HepG2 (cell line): ENCODE measurements at regions not wholly inside any gene's neighbourhood (a gene's known extent, or its start where the extent isn't known, plus 50 kb on each side); places are given as distances from the start of the nearest gene placed in this dataset.

ENCODE experiments used
- EHMT2 ChIP-seq: fragments of 200-600 bp; sonication (generic); IDR thresholded peaks from 2 replicates; pipeline ENCODE4 v1.7.0; 2017; ENCODE audit warnings: antibody characterized with exemption, low read depth, low read length, borderline replicate concordance
- HNRNPL ChIP-seq: fragments of 200-400 bp; formaldehyde crosslinking; IDR thresholded peaks from 2 replicates; pipeline ENCODE4 v1.6.1; 2017; ENCODE audit warnings: mild to moderate bottlenecking, low read depth, low read length
- NFRKB ChIP-seq: fragments of 450-650 bp; IDR thresholded peaks from 2 replicates; pipeline ENCODE4 v1.6.1; 2017
- TGIF2 ChIP-seq: IDR thresholded peaks from 2 replicates; pipeline ENCODE4 v1.6.1; 2016; ENCODE audit warnings: control low read depth, missing compliant biosample characterization
- ZFX ChIP-seq: sonication (generic); formaldehyde crosslinking; IDR thresholded peaks from 2 replicates; pipeline ENCODE4 v1.4.0; 2020; ENCODE audit warnings: mild to moderate bottlenecking, low read depth, missing genetic modification reagents, moderate library complexity
- ZNF124 ChIP-seq: sonication (generic); formaldehyde crosslinking; IDR thresholded peaks from 2 replicates; pipeline ENCODE4 v1.4.0; 2020; ENCODE audit warnings: missing genetic modification reagents
- ZNF317 ChIP-seq: sonication (generic); formaldehyde crosslinking; IDR thresholded peaks from 2 replicates; pipeline ENCODE4 v1.5.0; 2020; ENCODE audit warnings: mild to moderate bottlenecking, missing genetic modification reagents
- ZNF337 ChIP-seq: sonication (generic); formaldehyde crosslinking; IDR thresholded peaks from 2 replicates; pipeline ENCODE4 v1.5.1; 2020; ENCODE audit warnings: missing genetic modification reagents, low read depth, mild to moderate bottlenecking, borderline replicate concordance
- TF ChIP-seq, protein P1 (sequence below): sonication (generic); formaldehyde crosslinking; IDR thresholded peaks from 2 replicates; pipeline ENCODE4 v1.5.0; 2020; ENCODE audit warnings: missing genetic modification reagents, mild to moderate bottlenecking, borderline replicate concordance
- TF ChIP-seq, protein P2 (sequence below): IDR thresholded peaks from 2 replicates; pipeline ENCODE4 v1.6.1; 2018; ENCODE audit warnings: missing genetic modification reagents, mild to moderate bottlenecking, missing compliant biosample characterization
- TF ChIP-seq, protein P3 (sequence below): sonication (generic); formaldehyde crosslinking; IDR thresholded peaks from 2 replicates; pipeline ENCODE4 v1.4.0; 2020; ENCODE audit warnings: missing genetic modification reagents, mild to moderate bottlenecking, borderline replicate concordance
- TF ChIP-seq, protein P4 (sequence below): sonication (generic); formaldehyde crosslinking; conservative IDR thresholded peaks from 2 replicates; pipeline ENCODE4 v1.4.0; 2020; ENCODE audit warnings: missing genetic modification reagents

DNA sequence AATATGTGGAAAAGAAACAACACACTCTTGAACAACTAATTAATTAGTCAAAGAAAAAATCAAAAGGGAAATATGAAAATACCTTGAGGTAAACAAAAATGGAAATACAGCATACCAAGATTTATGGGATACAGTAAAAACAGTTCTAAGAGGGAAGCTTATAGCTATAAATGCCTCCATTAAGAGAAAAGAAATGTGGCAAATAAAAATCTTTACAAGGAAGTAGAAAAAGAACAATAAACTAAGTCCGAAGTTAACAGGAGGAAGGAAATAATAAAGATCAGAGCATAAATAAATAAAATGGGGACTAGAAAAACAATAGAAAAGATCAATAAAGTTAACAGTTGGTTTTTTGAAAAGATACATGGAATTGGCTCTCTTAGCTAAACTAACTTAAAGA is 267.8 kb upstream of the NRP1 start (continued):
- TF ChIP-seq, protein P1, sequence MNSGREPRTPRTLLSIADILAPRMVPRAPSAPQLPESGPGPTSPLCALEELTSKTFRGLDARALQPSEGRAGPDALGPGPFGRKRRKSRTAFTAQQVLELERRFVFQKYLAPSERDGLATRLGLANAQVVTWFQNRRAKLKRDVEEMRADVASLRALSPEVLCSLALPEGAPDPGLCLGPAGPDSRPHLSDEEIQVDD: no peak
- TF ChIP-seq, protein P2, sequence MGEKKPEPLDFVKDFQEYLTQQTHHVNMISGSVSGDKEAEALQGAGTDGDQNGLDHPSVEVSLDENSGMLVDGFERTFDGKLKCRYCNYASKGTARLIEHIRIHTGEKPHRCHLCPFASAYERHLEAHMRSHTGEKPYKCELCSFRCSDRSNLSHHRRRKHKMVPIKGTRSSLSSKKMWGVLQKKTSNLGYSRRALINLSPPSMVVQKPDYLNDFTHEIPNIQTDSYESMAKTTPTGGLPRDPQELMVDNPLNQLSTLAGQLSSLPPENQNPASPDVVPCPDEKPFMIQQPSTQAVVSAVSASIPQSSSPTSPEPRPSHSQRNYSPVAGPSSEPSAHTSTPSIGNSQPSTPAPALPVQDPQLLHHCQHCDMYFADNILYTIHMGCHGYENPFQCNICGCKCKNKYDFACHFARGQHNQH: no peak
- TF ChIP-seq ZNF317 (CRISPR knock-in tag) (no peak), HNRNPL (no peak), TGIF2 (CRISPR knock-in tag) (no peak), ZFX (CRISPR knock-in tag) (no peak), EHMT2 (no peak), ZNF337 (no peak), ZNF124 (no peak), NFRKB (no peak)
- TF ChIP-seq, protein P3, sequence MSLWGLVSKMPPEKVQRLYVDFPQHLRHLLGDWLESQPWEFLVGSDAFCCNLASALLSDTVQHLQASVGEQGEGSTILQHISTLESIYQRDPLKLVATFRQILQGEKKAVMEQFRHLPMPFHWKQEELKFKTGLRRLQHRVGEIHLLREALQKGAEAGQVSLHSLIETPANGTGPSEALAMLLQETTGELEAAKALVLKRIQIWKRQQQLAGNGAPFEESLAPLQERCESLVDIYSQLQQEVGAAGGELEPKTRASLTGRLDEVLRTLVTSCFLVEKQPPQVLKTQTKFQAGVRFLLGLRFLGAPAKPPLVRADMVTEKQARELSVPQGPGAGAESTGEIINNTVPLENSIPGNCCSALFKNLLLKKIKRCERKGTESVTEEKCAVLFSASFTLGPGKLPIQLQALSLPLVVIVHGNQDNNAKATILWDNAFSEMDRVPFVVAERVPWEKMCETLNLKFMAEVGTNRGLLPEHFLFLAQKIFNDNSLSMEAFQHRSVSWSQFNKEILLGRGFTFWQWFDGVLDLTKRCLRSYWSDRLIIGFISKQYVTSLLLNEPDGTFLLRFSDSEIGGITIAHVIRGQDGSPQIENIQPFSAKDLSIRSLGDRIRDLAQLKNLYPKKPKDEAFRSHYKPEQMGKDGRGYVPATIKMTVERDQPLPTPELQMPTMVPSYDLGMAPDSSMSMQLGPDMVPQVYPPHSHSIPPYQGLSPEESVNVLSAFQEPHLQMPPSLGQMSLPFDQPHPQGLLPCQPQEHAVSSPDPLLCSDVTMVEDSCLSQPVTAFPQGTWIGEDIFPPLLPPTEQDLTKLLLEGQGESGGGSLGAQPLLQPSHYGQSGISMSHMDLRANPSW (CRISPR knock-in tag): no peak
- TF ChIP-seq, protein P4, sequence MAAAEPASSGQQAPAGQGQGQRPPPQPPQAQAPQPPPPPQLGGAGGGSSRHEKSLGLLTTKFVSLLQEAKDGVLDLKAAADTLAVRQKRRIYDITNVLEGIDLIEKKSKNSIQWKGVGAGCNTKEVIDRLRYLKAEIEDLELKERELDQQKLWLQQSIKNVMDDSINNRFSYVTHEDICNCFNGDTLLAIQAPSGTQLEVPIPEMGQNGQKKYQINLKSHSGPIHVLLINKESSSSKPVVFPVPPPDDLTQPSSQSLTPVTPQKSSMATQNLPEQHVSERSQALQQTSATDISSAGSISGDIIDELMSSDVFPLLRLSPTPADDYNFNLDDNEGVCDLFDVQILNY (CRISPR knock-in tag): no peak
